SIG-M5 treated with dmso at 0.1 percent for 504 hours (cell line): ENCODE measurements at regions not wholly inside any gene's neighbourhood (a gene's known extent, or its start where the extent isn't known, plus 50 kb on each side); places are given as distances from the start of the nearest gene placed in this dataset.

Source experiments
- DNase-seq: peaks from one replicate; lab custom pipeline; 2025; ENCODE audit not compliant: unreplicated experiment; lab: John Stamatoyannopoulos, UW

- DNase-seq = peak; percentile 4
These were observed 1000.7 kb upstream of the LRRN3 start for GRCh38 chr7:110090110-110090820.

GRCh38 chr7:110095372-110096052 lies 995.4 kb upstream of the LRRN3 start:
- no peak for DNase-seq

GRCh38 chr7:110104243-110104642 lies 986.7 kb upstream of the LRRN3 start:
- DNase-seq = no peak

GRCh38 chr7:110105307-110105706 lies 985.6 kb upstream of the LRRN3 start:
- no peak for DNase-seq

- DNase-seq = no peak
These were observed 985.1 kb upstream of the LRRN3 start for GRCh38 chr7:110105840-110106239.

- no peak for DNase-seq
These were observed 970.9 kb upstream of the LRRN3 start for GRCh38 chr7:110119883-110120581.

- DNase-seq = no peak
These were observed 961.8 kb upstream of the LRRN3 start for GRCh38 chr7:110129159-110129558.

- no peak for DNase-seq
These were observed 960.3 kb upstream of the LRRN3 start for GRCh38 chr7:110130669-110131068.

- no peak for DNase-seq
These were observed 959.6 kb upstream of the LRRN3 start for GRCh38 chr7:110131344-110131743.

GRCh38 chr7:110139056-110139455 lies 951.9 kb upstream of the LRRN3 start:
- no peak for DNase-seq

- no peak for DNase-seq
These were observed 947.9 kb upstream of the LRRN3 start for GRCh38 chr7:110142939-110143526.

GRCh38 chr7:110144599-110144998 lies 946.3 kb upstream of the LRRN3 start:
- no peak for DNase-seq

- DNase-seq = no peak
These were observed 942.9 kb upstream of the LRRN3 start for GRCh38 chr7:110148054-110148453.

- DNase-seq = no peak
These were observed 937.7 kb upstream of the LRRN3 start for GRCh38 chr7:110153222-110153621.

- DNase-seq = no peak
These were observed 934.4 kb upstream of the LRRN3 start for GRCh38 chr7:110156511-110156910.

- no peak for DNase-seq
These were observed 933.1 kb upstream of the LRRN3 start for GRCh38 chr7:110157631-110158362.

- DNase-seq = no peak
These were observed 922.9 kb upstream of the LRRN3 start for GRCh38 chr7:110168010-110168409.

GRCh38 chr7:110170841-110171240 lies 920.1 kb upstream of the LRRN3 start:
- DNase-seq = no peak

- DNase-seq = no peak
These were observed 913.5 kb upstream of the LRRN3 start for GRCh38 chr7:110177463-110177862.

- no peak for DNase-seq
These were observed 911.9 kb upstream of the LRRN3 start for GRCh38 chr7:110179037-110179436.

- no peak for DNase-seq
These were observed 909.2 kb upstream of the LRRN3 start for GRCh38 chr7:110181768-110182167.
